ENCODE measurements at regions not wholly inside any gene's neighbourhood (a gene's known extent, or its start where the extent isn't known, plus 50 kb on each side); places are given as distances from the start of the nearest gene placed in this dataset.

GRCh38 chrX:35507701-35508100 lies 290.4 kb upstream of the MAGEB16 start:
- TF ChIP-seq CTCF (conservative IDR thresholded peaks at IDR 0.05) (no peak), ZFX (IDR thresholded peaks at IDR 0.05) (no peak)

Data from C4-2B (cell line).